ENCODE measurements at regions not wholly inside any gene's neighbourhood (a gene's known extent, or its start where the extent isn't known, plus 50 kb on each side); places are given as distances from the start of the nearest gene placed in this dataset.

- TF ChIP-seq RARB (CRISPR knock-in tag; IDR thresholded peaks at IDR 0.05) (no peak), ZC3H10 (CRISPR knock-in tag; IDR thresholded peaks at IDR 0.05) (no peak), CSRNP3 (CRISPR knock-in tag; IDR thresholded peaks at IDR 0.05) (no peak), SNAI2 (CRISPR knock-in tag; IDR thresholded peaks at IDR 0.05) (no peak), ISL1 (CRISPR knock-in tag; IDR thresholded peaks at IDR 0.05) (no peak)
- no peak for ATAC-seq
Observed at GRCh38 chr20:47999166-47999565, 213.9 kb upstream of the SULF2 start.

DNA sequence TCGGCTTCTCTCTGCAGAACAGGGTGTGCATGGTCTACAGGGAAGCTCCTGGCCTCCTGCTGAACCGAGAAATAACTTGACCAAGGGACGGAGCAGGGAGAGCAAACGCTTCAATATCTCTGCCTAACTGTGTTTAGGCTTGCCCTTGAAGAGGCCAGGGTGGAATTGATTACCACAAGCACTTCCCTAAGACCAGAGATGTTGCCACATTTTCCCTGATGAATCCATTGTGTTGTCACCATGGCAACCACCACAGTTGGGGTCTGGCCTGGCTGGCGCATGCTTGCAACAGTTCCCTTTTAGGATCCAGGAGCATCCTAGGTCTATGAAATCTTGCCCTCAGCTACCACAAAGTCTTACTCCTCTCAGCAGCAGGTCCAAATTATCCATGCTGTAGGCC is 213.5 kb upstream of the SULF2 start:
- ATAC-seq: no peak
- TF ChIP-seq, protein P1, sequence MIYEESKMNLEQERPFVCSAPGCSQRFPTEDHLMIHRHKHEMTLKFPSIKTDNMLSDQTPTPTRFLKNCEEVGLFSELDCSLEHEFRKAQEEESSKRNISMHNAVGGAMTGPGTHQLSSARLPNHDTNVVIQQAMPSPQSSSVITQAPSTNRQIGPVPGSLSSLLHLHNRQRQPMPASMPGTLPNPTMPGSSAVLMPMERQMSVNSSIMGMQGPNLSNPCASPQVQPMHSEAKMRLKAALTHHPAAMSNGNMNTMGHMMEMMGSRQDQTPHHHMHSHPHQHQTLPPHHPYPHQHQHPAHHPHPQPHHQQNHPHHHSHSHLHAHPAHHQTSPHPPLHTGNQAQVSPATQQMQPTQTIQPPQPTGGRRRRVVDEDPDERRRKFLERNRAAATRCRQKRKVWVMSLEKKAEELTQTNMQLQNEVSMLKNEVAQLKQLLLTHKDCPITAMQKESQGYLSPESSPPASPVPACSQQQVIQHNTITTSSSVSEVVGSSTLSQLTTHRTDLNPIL (CRISPR knock-in tag; IDR thresholded peaks at IDR 0.05; ENCODE audit: low read depth): no peak
- TF ChIP-seq GLIS3 (CRISPR knock-in tag; IDR thresholded peaks at IDR 0.05): no peak
- TF ChIP-seq SNAI2 (CRISPR knock-in tag; IDR thresholded peaks at IDR 0.05): no peak
- TF ChIP-seq TOX (CRISPR knock-in tag; IDR thresholded peaks at IDR 0.05; ENCODE audit: borderline replicate concordance): no peak
- no peak for TF ChIP-seq TSHZ2 (CRISPR knock-in tag; IDR thresholded peaks at IDR 0.05)
- TF ChIP-seq, protein P2, sequence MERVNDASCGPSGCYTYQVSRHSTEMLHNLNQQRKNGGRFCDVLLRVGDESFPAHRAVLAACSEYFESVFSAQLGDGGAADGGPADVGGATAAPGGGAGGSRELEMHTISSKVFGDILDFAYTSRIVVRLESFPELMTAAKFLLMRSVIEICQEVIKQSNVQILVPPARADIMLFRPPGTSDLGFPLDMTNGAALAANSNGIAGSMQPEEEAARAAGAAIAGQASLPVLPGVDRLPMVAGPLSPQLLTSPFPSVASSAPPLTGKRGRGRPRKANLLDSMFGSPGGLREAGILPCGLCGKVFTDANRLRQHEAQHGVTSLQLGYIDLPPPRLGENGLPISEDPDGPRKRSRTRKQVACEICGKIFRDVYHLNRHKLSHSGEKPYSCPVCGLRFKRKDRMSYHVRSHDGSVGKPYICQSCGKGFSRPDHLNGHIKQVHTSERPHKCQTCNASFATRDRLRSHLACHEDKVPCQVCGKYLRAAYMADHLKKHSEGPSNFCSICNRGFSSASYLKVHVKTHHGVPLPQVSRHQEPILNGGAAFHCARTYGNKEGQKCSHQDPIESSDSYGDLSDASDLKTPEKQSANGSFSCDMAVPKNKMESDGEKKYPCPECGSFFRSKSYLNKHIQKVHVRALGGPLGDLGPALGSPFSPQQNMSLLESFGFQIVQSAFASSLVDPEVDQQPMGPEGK (CRISPR knock-in tag; IDR thresholded peaks at IDR 0.05; ENCODE audit: borderline replicate concordance): no peak
- no peak for TF ChIP-seq ZNF70 (CRISPR knock-in tag; IDR thresholded peaks at IDR 0.05)
- TF ChIP-seq BACH2 (CRISPR knock-in tag; IDR thresholded peaks at IDR 0.05; ENCODE audit: borderline replicate concordance): no peak
- no peak for TF ChIP-seq ISL1 (CRISPR knock-in tag; IDR thresholded peaks at IDR 0.05)

DNA sequence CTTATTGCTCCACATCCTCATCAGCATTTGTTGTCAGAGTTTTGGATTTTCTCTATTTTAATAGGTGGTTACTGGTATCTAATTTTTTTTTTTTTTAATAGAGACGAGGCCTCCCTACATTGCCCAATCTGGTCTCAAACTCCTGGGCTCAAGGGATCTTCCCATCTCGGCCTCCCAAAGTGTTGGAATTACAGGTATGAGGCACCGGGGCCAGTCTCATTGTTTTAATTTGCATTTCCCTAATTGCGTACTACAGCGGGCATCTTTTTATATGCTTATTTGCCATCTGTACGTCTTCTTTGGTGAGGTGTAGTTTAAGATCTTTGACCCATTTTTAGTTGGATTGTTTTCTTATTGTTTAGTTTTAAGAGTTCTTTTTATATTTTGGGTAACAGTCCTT is 210.4 kb upstream of the SULF2 start:
- TF ChIP-seq GLIS3 (CRISPR knock-in tag; IDR thresholded peaks at IDR 0.05) (no peak), OSR1 (CRISPR knock-in tag; IDR thresholded peaks at IDR 0.05) (no peak), BACH2 (CRISPR knock-in tag; IDR thresholded peaks at IDR 0.05; ENCODE audit: borderline replicate concordance) (no peak), ZC3H10 (CRISPR knock-in tag; IDR thresholded peaks at IDR 0.05) (no peak), ESRRG (CRISPR knock-in tag; IDR thresholded peaks at IDR 0.05) (no peak), CSRNP3 (CRISPR knock-in tag; IDR thresholded peaks at IDR 0.05) (no peak), CSDC2 (CRISPR knock-in tag; IDR thresholded peaks at IDR 0.05) (no peak), TOX (CRISPR knock-in tag; IDR thresholded peaks at IDR 0.05; ENCODE audit: borderline replicate concordance) (no peak), SNAI2 (CRISPR knock-in tag; IDR thresholded peaks at IDR 0.05) (no peak), RARB (CRISPR knock-in tag; IDR thresholded peaks at IDR 0.05) (no peak), ZNF565 (CRISPR knock-in tag; conservative IDR thresholded peaks at IDR 0.05; ENCODE audit: low read depth) (no peak), TSHZ2 (CRISPR knock-in tag; IDR thresholded peaks at IDR 0.05) (no peak)
- TF ChIP-seq, protein P2 (CRISPR knock-in tag; IDR thresholded peaks at IDR 0.05; ENCODE audit: borderline replicate concordance): no peak
- ATAC-seq: no peak

All from SK-N-SH treated with all-trans-retinoic acid at 6 μM for 48 hours (cell line).